Lung microvascular endothelial cell (primary cell): ENCODE measurements at regions not wholly inside any gene's neighbourhood (a gene's known extent, or its start where the extent isn't known, plus 50 kb on each side); places are given as distances from the start of the nearest gene placed in this dataset.

ENCODE experiments used
- DNase-seq, 2 donors: peaks; one replicate each; pipeline versions ENCODE4 v3.0.0 to v3.0.0-alpha.2; 2010; ENCODE audit warnings: low read depth in 2 of 2

DNA sequence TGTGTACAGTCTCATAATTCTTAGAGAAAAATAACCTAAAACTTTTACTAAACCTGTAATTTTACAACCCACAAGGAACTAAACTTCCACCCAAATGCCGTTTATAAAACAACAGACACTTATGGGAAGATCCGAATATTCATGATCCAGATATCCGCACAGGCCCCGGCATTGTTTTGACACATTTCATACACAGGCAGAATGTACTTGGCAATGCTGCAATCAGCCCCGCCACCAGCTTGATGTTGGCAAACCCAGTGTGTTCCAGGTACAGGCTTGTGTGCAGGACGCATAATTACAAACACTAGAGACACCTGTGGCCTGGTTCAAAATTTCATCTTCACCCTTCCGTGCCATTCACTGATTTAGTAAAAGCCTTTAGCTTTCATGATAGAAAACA lies 393.0 kb upstream of the SALL3 start:
- no peak for DNase-seq

GRCh38 chr18:78587096-78587495 lies 392.5 kb upstream of the SALL3 start:
- no peak for DNase-seq

- DNase-seq, result no peak
Observed at GRCh38 chr18:78587626-78588600, 391.7 kb upstream of the SALL3 start.

DNA sequence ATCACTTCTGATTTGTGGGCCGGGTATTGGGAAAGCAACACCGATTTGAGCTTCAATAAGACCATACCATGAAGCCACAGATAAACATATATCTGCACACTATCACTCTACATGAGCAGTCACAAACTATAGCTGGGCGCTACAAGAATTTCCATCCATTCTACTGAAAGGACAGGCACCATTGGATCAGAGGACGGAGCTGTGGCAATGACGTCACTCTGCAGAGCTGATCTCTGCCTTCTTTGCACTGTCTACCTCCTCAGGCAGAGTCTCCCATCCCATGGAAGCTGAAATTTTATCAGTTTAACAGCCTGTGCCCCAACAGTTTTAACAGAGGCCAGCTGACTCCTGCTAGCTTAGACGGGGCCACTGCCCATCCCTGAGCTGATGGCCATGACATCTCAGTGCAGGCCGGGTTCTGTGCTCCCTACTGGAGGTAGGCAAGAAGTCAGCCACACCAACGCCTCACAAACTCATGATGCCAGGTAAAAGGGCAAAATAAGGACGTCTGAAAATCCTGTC lies 389.6 kb upstream of the SALL3 start:
- no peak for DNase-seq

GRCh38 chr18:78595453-78595852 lies 384.2 kb upstream of the SALL3 start:
- no peak for DNase-seq

- DNase-seq, result no peak
Observed at GRCh38 chr18:78595924-78596573, 383.6 kb upstream of the SALL3 start.

DNA sequence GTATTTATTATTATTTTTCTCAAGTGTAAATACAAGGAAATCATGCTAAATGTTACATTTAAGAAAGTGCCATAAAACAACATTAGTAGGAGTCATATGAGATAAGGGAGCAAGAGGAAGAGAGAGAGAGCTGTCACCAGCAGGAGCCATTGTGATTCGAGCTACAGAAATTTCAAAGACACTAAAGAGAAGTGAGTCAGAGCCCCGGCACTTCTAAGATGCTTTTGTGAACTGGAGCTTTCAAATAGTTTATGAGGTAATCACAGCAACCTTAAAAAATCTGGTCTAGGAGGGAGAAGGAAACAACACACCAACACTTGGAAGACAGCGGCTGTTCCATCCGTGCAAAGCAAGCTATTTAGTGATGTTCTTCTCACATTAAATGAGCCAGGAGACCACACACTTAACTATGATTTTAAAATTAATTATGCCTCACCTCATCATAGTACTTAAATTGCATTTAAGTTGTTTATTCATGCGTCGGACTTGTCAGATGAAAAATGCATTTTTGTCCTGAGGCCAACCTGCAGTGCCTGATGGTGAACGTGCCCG lies 382.7 kb upstream of the SALL3 start:
- no peak for DNase-seq

DNA sequence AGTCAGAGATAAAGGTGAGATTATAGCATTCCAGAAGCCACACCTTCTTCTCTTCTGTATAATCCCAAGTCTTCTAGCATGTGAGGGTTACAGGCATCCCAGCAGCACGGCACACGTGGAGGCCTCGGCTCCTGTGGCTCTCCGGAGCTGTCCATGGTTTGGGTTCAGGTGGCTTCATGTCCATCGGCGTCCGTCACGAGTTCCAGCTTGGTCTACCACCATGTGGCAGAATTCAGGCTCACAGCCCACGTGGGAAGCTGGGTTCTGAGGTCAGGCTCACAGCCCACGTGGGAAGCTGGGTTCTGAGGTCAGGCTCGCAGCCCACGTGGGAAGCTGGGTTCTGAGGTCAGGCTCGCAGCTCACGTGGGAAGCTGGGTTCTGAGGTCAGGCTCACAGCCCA lies 378.3 kb upstream of the SALL3 start:
- no peak for DNase-seq

DNA sequence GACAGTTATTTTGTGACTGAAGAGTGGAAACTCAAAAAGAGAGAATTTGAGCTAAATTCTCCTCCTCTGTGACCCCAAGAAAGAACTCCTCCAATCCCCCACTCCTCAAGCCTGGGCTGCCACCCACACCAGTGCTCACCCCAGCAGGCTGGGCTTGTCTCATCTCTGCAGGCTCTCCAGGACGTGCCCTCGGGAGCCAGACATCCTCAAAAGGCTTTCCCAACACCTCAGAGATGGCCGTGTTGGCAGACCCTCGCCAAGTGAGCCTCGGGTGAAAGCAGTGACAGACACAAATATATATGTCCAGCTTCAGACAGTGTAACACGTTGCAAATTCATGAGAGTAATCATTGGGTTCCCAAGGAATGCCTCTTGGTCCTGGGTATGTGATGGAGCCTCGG lies 377.7 kb upstream of the SALL3 start:
- DNase-seq, result no peak

GRCh38 chr18:78602430-78602829 lies 377.2 kb upstream of the SALL3 start:
- no peak for DNase-seq

DNA sequence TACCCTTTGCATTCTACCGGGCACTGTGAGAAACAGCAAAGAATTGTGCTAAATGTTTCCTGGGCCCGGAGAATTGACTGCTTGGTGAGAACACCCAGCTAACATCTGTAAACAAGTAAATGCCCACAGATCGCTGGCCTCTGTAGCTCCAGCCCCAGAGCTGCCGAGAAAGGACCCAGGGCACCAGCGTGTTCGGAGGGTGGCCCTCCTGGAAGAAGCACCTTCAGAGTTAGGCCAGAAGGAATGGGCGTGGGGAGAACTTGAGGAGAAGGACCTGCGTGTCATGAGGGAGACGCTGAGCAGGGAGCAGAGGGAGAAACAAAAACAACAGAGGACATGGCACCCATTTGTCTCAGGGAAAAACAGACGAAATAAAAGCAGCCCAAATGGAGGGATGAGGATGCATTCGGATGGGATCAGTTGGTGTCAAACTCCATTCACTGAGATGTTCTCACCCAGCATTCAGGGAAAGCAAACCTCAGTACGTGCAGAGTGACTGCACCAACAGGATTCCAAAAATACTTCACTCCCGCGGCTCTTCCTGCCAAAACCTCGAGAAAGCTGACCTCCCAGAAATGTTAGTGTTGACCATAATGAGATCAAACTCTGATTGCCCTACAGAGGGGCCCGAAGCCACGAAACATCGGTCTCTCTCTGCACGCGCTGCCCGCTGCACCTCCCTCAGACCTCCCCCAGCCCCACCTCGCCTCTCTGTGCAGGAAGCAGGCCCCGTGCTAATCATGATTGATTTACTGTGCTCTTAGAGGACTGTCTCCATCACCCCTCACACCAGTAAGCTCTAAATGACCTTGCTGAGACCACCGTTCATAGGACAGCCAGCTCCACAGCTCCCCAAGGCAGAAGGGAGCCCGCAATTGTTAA lies 376.3 kb upstream of the SALL3 start:
- DNase-seq, result no peak

DNA sequence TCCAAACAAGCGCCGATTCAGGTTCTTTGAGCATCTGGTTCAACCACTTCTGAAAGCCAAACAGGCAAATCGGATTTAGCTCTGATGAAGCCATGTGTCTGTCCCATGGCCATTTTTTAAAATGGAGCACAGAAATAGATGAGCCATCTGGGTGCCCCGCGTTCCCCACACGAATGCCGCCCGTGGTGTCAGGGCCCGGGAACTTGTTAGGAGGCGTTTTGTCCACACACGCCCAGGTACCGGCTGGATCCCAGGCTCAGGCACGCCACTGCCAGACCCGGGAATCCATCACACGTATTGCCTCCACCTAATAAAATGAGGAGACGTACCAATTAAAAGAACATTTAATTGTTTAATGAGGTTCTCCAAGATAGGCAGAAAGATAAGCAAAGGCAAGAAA lies 374.4 kb upstream of the SALL3 start:
- DNase-seq, result no peak

GRCh38 chr18:78607221-78607620 lies 372.4 kb upstream of the SALL3 start:
- no peak for DNase-seq

DNA sequence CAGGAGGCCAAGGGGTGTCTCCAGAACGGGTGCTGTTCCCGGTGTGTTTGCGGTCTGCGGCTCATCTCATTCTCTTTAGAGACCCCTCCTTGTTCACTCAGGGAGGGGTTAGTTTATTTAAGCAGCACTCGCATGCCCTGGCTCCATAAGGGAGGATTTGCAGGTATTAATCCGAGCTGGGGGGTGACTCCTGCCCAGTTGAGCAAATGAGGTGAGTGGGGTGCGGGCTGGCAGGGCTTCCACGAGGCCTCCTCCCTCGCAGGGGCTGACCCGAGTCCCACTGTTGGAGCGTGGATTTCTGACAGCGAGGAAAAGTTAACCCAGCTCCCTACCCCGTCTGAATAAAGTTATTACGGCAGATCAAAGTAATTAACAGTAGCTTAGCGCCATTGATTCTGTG lies 371.8 kb upstream of the SALL3 start:
- no peak for DNase-seq

GRCh38 chr18:78610179-78610578 lies 369.4 kb upstream of the SALL3 start:
- no peak for DNase-seq

DNA sequence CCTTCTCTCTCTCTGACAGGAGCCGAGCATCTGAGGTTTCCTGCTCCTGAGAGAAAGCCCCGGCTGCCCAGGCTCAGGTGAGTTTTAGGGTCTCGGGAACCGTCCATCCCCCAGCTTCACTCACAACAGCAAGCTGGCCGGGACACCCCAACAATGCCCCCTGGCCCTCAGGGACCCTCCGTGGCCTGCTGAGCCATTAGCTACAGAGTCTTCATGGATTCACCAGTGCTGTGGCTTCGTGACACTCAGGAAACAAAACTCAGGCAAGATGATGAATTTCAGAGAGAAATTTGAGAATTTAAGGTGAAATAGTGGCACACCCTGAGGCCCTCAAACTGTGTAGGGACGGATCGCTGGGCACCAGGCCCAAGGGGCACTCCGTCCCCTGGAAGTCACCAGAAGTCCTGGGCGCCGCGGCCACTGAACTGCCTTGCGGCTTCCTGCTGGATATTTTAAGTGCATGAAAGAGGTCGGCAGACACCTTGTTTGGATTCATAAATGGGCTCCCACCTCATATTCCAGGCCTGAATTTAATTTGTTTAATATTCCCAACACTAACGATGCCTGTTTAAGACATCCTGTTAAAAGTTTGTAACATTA lies 368.3 kb upstream of the SALL3 start:
- DNase-seq, result no peak

DNA sequence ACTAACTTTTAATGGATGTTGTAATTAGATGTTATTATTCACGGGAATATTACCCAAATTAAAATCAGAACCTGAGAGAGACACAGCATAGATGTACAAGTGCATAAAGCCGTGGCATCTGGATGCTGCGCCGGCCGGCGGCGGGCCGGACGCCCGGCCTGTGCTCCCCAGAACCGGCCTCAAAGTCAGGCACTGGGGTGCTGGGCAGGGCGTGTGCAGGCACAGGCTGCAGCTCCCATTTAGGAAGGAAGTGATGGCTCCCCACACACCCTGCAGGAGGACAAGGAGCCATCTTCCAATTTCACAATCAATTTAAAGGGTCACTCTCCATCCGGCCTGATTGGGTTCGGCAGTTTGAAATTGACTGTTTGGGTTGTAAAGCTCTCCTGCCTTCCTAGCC lies 367.7 kb upstream of the SALL3 start:
- DNase-seq, result no peak

GRCh38 chr18:78612318-78612717 lies 367.3 kb upstream of the SALL3 start:
- no peak for DNase-seq

DNA sequence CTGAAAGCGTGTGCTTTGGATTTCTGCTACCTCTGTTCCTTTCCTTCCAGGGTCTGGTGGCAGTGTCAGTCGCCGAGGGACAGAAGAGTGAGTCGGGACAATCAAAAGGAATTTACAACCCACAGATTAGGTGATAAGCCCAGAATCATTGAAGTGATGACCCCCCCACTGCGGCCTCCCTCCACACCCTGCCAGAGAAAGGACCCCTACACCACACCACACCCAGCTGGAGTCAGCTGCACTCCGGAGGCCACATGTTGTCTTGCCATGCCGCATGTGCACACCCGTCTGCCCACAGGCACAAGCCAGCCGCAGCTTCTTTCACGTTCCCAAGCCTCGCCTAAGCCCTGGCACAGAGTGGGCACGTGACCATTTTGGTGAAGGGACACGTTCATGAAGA lies 366.8 kb upstream of the SALL3 start:
- no peak for DNase-seq

DNA sequence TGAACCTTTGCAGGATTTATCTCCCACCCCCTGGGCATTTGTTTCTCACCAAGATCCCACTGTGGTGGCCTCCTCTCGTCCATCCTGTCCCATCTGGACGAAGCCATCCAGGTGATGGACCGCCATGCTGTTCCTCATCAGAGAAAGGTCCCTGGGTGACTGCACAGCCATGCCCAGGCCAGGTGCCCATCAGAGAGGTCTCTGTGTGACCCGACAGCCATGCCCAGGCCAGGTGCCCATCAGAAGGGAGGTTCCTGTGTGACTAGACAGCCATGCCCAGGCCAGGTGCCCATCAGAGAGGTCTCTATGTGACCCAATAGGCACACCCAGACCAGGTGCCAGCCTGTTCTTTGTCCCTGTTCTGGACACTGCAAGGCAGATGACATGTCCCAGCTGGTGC lies 360.9 kb upstream of the SALL3 start:
- no peak for DNase-seq

- DNase-seq, result no peak
Observed at GRCh38 chr18:78619854-78620253, 359.8 kb upstream of the SALL3 start.
